Astrocyte of the spinal cord (primary cell): ENCODE measurements at regions not wholly inside any gene's neighbourhood (a gene's known extent, or its start where the extent isn't known, plus 50 kb on each side); places are given as distances from the start of the nearest gene placed in this dataset.

ENCODE experiments used
- DNase-seq: peaks from one replicate; pipeline ENCODE4 v3.0.0; 2011; ENCODE audit warnings: low read depth, low spot score
- H3K4me3 ChIP-seq: 2 replicates; pipeline ENCODE4 v1.5.1; 2011; ENCODE audit warnings: low read depth, mild to moderate bottlenecking, low read length, moderate library complexity
- CTCF ChIP-seq: IDR thresholded peaks from 2 replicates; pipeline ENCODE4 v1.5.1; 2012; ENCODE audit warnings: low read depth, mild to moderate bottlenecking, low read length, inconsistent platforms
- in situ Hi-C: cut with HindIII; loops from 2 replicates; pipeline ENCODE4 v1.10.0; 2017; ENCODE audit warnings: low sequenced_read_pairs

GRCh38 chr16:76669288-76669687 lies 392.1 kb downstream of the CNTNAP4 start:
- no peak for TF ChIP-seq CTCF
- in situ Hi-C loops = no loop called here
- no peak overlapping the region for H3K4me3 ChIP-seq
- DNase-seq = no peak

DNA sequence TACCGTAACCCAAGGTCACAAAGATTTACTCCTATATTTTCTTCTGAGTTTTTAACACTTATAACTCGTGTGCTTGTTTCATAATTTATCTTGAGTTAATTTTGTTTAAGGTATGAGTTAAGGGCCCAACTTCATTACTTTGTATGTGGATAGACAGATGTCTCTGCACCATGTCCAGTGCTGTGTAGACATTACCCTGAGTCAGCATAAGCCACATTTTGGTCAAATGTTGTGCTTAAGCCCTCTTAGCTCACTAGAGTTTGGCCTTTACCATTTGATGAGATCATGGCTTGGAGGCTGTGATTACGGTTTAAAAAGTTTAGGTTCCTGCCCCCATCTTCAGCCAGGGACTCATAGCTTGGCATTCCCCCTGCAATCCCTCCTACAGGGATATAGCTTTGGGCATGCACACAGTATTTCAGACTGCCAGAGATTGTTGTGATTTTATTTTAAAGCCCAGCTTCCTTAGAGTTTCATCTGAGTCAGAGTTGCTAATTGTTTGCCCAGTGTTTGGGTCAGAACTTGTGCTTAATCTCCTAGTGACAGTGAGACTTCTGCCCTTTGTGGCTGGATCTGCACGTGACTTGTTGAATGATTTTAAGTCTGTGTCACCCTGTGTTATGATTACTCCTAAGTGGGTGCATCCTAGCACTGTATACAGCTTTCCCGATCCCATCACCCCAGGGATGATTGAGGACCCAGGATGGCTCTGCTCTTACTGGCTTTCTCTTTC lies 393.1 kb downstream of the CNTNAP4 start:
- DNase-seq = no peak
- no peak for TF ChIP-seq CTCF
- in situ Hi-C loops = no loop called here
- no peak overlapping the region for H3K4me3 ChIP-seq

GRCh38 chr16:76676356-76676755 lies 399.2 kb downstream of the CNTNAP4 start:
- no peak for TF ChIP-seq CTCF
- no peak for DNase-seq
- in situ Hi-C loops = no loop called here
- H3K4me3 ChIP-seq = no peak overlapping the region

DNA sequence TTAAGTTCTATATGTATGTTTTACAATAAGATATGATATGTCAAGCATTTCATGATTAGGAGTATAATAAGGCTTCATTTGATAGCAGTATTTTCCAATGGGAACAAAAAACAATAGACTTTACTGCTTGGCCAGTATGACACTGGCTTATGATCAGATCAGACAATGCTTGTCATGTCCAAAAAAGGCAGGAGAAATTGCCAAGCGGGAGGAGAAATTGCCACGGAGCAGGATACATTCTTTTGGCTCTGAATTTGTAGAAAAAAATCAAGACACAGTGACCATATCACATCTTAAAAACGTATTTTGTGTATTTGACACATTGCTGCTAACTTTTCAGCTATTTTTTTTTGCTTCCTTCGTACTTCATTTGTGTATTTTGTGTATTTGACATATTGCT lies 404.1 kb downstream of the CNTNAP4 start:
- in situ Hi-C loops = no loop called here
- no peak for DNase-seq
- no peak for TF ChIP-seq CTCF
- H3K4me3 ChIP-seq = no peak overlapping the region

GRCh38 chr16:76683051-76683450 lies 405.9 kb downstream of the CNTNAP4 start:
- no peak for TF ChIP-seq CTCF
- H3K4me3 ChIP-seq = no peak overlapping the region
- in situ Hi-C loops = no loop called here
- no peak for DNase-seq

GRCh38 chr16:76696876-76697275 lies 419.7 kb downstream of the CNTNAP4 start:
- in situ Hi-C loops = no loop called here
- TF ChIP-seq CTCF = no peak
- no peak for DNase-seq
- H3K4me3 ChIP-seq = no peak overlapping the region
